ENCODE measurements at regions not wholly inside any gene's neighbourhood (a gene's known extent, or its start where the extent isn't known, plus 50 kb on each side); places are given as distances from the start of the nearest gene placed in this dataset.

DNA sequence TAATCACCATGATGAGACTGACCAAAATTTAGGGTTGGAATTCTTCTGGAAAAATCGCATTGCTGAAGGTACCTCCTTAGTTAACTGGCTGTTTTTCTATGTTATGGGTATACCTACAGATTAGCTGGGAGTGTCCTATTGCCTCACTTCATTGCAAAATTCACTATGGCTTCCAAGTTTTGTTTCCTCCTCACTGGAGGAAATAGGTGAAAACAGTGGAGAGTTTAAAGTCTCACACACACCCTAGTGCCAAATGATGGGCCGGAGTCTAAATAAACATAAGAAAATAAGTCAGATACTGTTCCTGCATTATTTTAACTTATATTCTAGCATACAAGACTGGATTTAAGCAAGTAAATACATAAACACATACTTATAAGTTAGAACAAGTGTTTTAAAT lies 98.2 kb downstream of the AHR start:
- 48 to 71% methylated on average over 2 of the region's 2 CpGs for WGBS, 2 donors (ENCODE audit: low coverage in 1 of 2)
- Histone ChIP-seq H3K27ac (no peak overlapping the region), H3K4me1 (no peaks in the 10 kb centered on the region), H3K36me3 (no peaks in the 10 kb centered on the region), H3K27me3 (no peaks in the 10 kb centered on the region), H3K4me3 (no peak overlapping the region), H3K9me3 (peaks cover 6 to 9% of the 10 kb centered on the region in 2 donors)
- no peak for TF ChIP-seq CTCF (IDR thresholded peaks at IDR 0.05)
- no peak for TF ChIP-seq POLR2AphosphoS5 (IDR thresholded peaks at IDR 0.05)
- no peak for TF ChIP-seq POLR2A (IDR thresholded peaks at IDR 0.05)
- no peak for TF ChIP-seq EP300 (IDR thresholded peaks at IDR 0.05; ENCODE audit: low read depth)
- intact Hi-C loops (cut with DNase I; ENCODE audit: low total_unique reads) (no loop called here), in situ Hi-C loops (cut with MboI; ENCODE audit: low pct_ligation_motif_present in 1 of 4, low pct_unique_long_range_greater_than_20kb in 1 of 4, low sequenced_read_pairs in 3 of 4) (no loop called here)
- no peak for DNase-seq

- intact Hi-C loops (cut with DNase I; ENCODE audit: low total_unique reads): no loop called here
- no peak for TF ChIP-seq POLR2A (IDR thresholded peaks at IDR 0.05)
- Histone ChIP-seq H3K4me1 (no peaks in the 10 kb centered on the region), H3K4me3 (no peak overlapping the region), H3K9me3 (no peaks in the 10 kb centered on the region), H3K27ac (no peak overlapping the region), H3K27me3 (no peaks in the 10 kb centered on the region), H3K36me3 (no peaks in the 10 kb centered on the region)
- DNase-seq: no peak
- 69 to 71% methylated on average over 6 of the region's 6 CpGs for WGBS, 2 donors (ENCODE audit: low coverage in 1 of 2)
- in situ Hi-C loops (cut with MboI; ENCODE audit: low pct_ligation_motif_present in 1 of 4, low pct_unique_long_range_greater_than_20kb in 1 of 4, low sequenced_read_pairs in 3 of 4): no loop called here
Observed at GRCh38 chr7:17401791-17402627, 103.6 kb downstream of the AHR start.

DNA sequence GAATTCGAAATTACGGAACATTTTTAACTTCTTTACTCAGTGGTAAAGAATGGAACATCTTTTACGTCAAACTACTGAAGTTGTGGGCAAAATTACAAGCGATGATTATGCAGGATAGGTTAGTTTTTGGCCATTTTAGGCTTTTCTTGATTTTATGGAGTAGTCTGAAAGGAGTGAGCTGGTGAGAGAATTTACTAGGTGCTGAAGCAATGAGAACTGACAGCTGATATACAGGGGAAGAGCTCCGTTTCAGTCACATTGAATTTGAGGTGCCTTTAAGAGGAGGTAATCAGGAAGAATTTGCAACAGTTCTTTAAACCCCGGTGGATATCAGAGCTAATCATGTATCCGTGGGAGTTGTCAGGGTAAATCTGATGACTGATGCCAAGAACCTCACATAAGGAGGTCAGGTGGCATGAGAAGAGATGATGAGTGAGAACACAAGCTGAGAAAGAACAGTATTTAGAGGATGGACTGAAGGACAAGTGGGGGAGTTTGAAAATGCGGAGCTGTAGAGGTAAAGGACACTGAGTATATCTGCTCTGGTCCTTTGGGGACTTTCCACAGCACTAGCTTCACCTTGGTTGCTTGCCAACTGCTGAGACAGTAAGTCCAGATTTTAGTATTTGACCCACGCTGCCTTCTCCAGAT lies 104.3 kb downstream of the AHR start:
- H3K9me3 ChIP-seq: no peaks in the 10 kb centered on the region
- no peaks in the 10 kb centered on the region for H3K27me3 ChIP-seq
- TF ChIP-seq CTCF (IDR thresholded peaks at IDR 0.05): no peak
- no peak for TF ChIP-seq EP300 (IDR thresholded peaks at IDR 0.05; ENCODE audit: low read depth)
- TF ChIP-seq POLR2A (IDR thresholded peaks at IDR 0.05): no peak
- TF ChIP-seq POLR2AphosphoS5 (IDR thresholded peaks at IDR 0.05): no peak
- intact Hi-C loops (cut with DNase I; ENCODE audit: low total_unique reads) (no loop called here), in situ Hi-C loops (cut with MboI; ENCODE audit: low pct_ligation_motif_present in 1 of 4, low pct_unique_long_range_greater_than_20kb in 1 of 4, low sequenced_read_pairs in 3 of 4) (no loop called here)
- peaks cover 0 to 3% (median under 1%) of the 10 kb centered on the region in 4 donors for H3K4me1 ChIP-seq
- DNase-seq: no peak
- no peak overlapping the region for H3K4me3 ChIP-seq
- H3K36me3 ChIP-seq: no peaks in the 10 kb centered on the region
- H3K27ac ChIP-seq: no peak overlapping the region
- 67% methylated on average over 9 of the region's 9 CpGs for WGBS, 2 donors (ENCODE audit: low coverage in 1 of 2)

- DNase-seq: no peak
- H3K36me3 ChIP-seq: no peaks in the 10 kb centered on the region
- 38 to 62% methylated on average over 3 of the region's 3 CpGs for WGBS, 2 donors (ENCODE audit: low coverage in 1 of 2)
- H3K4me1 ChIP-seq: peaks cover 0 to 4% (median 2%) of the 10 kb centered on the region in 4 donors
- intact Hi-C loops (cut with DNase I; ENCODE audit: low total_unique reads): no loop called here
- in situ Hi-C loops (cut with MboI; ENCODE audit: low pct_ligation_motif_present in 1 of 4, low pct_unique_long_range_greater_than_20kb in 1 of 4, low sequenced_read_pairs in 3 of 4): no loop called here
- H3K4me3 ChIP-seq: no peak overlapping the region
- TF ChIP-seq POLR2A (IDR thresholded peaks at IDR 0.05): no peak
- TF ChIP-seq CTCF (IDR thresholded peaks at IDR 0.05): no peak
- no peak for TF ChIP-seq POLR2AphosphoS5 (IDR thresholded peaks at IDR 0.05)
- no peak for TF ChIP-seq EP300 (IDR thresholded peaks at IDR 0.05; ENCODE audit: low read depth)
- H3K27me3 ChIP-seq: no peaks in the 10 kb centered on the region
- no peak overlapping the region for H3K27ac ChIP-seq
- H3K9me3 ChIP-seq: no peaks in the 10 kb centered on the region
Observed at GRCh38 chr7:17404006-17404405, 105.6 kb downstream of the AHR start.
